HepG2 (cell line): ENCODE measurements at regions not wholly inside any gene's neighbourhood (a gene's known extent, or its start where the extent isn't known, plus 50 kb on each side); places are given as distances from the start of the nearest gene placed in this dataset.
A peak's percentile ranks its signal among the peaks of the same experiment; 100 is the strongest.

Experiments used
- ATAC-seq: fragments of 200-7000 bp; cut with Tn5 transposase; 3 replicates; pipeline ENCODE4 v1.9.1; 2020; ENCODE audit warnings: mild to moderate bottlenecking, moderate library complexity
- BruUV-seq: library from RNA; stranded (reverse); fragments of 400-500 nt; replicated peaks from 2 replicates; lab custom pipeline; 2021; lab: Mats Ljungman, UMichigan
- CTCF ChIA-PET: fragments of 300-600 bp; formaldehyde crosslinking; extraction: SDS; loops from one replicate; lab custom pipeline; 2021; ENCODE audit warnings: low total read pairs, inconsistent platforms, low intra/inter-chr PET ratio; lab: Yijun Ruan, JAX
- POLR2A ChIA-PET: fragments of 350-600 bp; sonication (Branson Sonifier 250); formaldehyde crosslinking; loops from one replicate; lab custom pipeline; 2020; ENCODE audit warnings: antibody characterized with exemption, inconsistent platforms; lab: Yijun Ruan, JAX
- DNase-seq: peaks from one replicate; pipeline ENCODE4 v3.0.0-alpha.2; 2015; ENCODE audit warnings: low spot score
- FAIRE-seq: peaks from 3 replicates; lab custom pipeline; 2011; peaks lifted over from hg19 to GRCh38; lab: Jason Lieb, UNC
- H2AFZ ChIP-seq: one replicate; pipeline ENCODE4 v1.6.1; 2011; ENCODE audit warnings: low read length, inconsistent platforms
- H3K27ac ChIP-seq: fragments of 300-600 bp; 3 replicates; pipeline ENCODE4 v1.8.0; 2011; ENCODE audit warnings: mixed run types, mild to moderate bottlenecking, mixed read lengths, low read length, inconsistent platforms; ENCODE audit not compliant: insufficient read depth; ENCODE audit errors: extremely low read length
- H3K27me3 ChIP-seq, 2 experiments: fragments of 200-600 bp in 1 of 2; 2 replicates in 1 of 2; 3 replicates in 1 of 2; pipeline versions ENCODE4 v1.6.0 to v1.8.0; 2011; ENCODE audit warnings: low read length in 2 of 2, mild to moderate bottlenecking in 2 of 2, moderate library complexity in 2 of 2, inconsistent platforms in 1 of 2; ENCODE audit not compliant: insufficient read depth in 2 of 2, control insufficient read depth in 1 of 2
- H3K36me3 ChIP-seq, 2 experiments: fragments of 200-600 bp in 1 of 2; replicated peaks in 1 of 2; 2 replicates in 1 of 2; 3 replicates in 1 of 2; pipeline versions ENCODE4 v1.5.1 to v1.8.0; 2011; ENCODE audit warnings: low read length in 2 of 2, inconsistent platforms in 1 of 2; ENCODE audit not compliant: insufficient read depth in 2 of 2, control insufficient read depth in 1 of 2
- H3K4me1 ChIP-seq: 2 replicates; pipeline ENCODE4 v1.5.1; 2012; ENCODE audit warnings: low read length, inconsistent platforms; ENCODE audit not compliant: insufficient read depth
- H3K4me2 ChIP-seq: 2 replicates; pipeline ENCODE4 v1.6.0; 2011; ENCODE audit warnings: low read depth, low read length, inconsistent platforms
- H3K4me3 ChIP-seq, 3 experiments: fragments of 200-600 bp in 1 of 3; sonication (generic), shearing (Covaris generic) in 1 of 3; replicated peaks in 1 of 3; 2 replicates each; pipeline ENCODE4 v1.5.1; 2011 to 2016; ENCODE audit warnings: low read length in 3 of 3, inconsistent platforms in 2 of 3, low read depth in 2 of 3, mild to moderate bottlenecking in 2 of 3, control low read depth in 1 of 3, mixed read lengths in 1 of 3; ENCODE audit not compliant: insufficient read depth in 1 of 3
- H3K79me2 ChIP-seq: one replicate; pipeline ENCODE4 v1.6.1; 2011; ENCODE audit warnings: low read length, inconsistent platforms; ENCODE audit not compliant: insufficient read depth
- H3K9ac ChIP-seq: 2 replicates; pipeline ENCODE4 v1.6.0; 2011; ENCODE audit warnings: mild to moderate bottlenecking, low read depth, low read length, inconsistent platforms; ENCODE audit not compliant: insufficient read depth
- H3K9me3 ChIP-seq: 2 replicates; pipeline ENCODE4 v1.5.1; 2012; ENCODE audit warnings: mild to moderate bottlenecking, low read length
- H4K20me1 ChIP-seq: 2 replicates; pipeline ENCODE4 v1.6.0; 2011; ENCODE audit warnings: inconsistent platforms, mild to moderate bottlenecking, low read length, moderate library complexity; ENCODE audit not compliant: insufficient read depth
- BCL6 ChIP-seq: IDR thresholded peaks from 2 replicates; pipeline ENCODE4 v1.6.1; 2016; ENCODE audit warnings: missing genetic modification reagents, missing compliant biosample characterization
- CCAR2 ChIP-seq: fragments of 200-400 bp; formaldehyde crosslinking; optimal IDR thresholded peaks from 2 replicates; pipeline ENCODE3; 2018; ENCODE audit warnings: low read depth, mild to moderate bottlenecking, low read length, moderate library complexity
- EP300 ChIP-seq, 3 experiments: sonication (generic) in 1 of 3; formaldehyde crosslinking in 1 of 3; IDR thresholded peaks; 2 replicates each; pipeline versions ENCODE4 v1.5.1 to v1.6.1; 2011 to 2020; ENCODE audit warnings: low read depth in 2 of 3, low read length in 2 of 3, borderline replicate concordance in 1 of 3, improper control_type of control experiment in 1 of 3, mild to moderate bottlenecking in 1 of 3, missing genetic modification reagents in 1 of 3, moderate library complexity in 1 of 3
- KLF12 ChIP-seq: sonication (generic); formaldehyde crosslinking; IDR thresholded peaks from 2 replicates; pipeline ENCODE4 v1.4.0; 2020; ENCODE audit warnings: missing genetic modification reagents, borderline replicate concordance
- PHF20 ChIP-seq: sonication (generic); formaldehyde crosslinking; IDR thresholded peaks from 2 replicates; pipeline ENCODE4 v1.5.0; 2020; ENCODE audit warnings: mild to moderate bottlenecking, missing genetic modification reagents
- TCF7L2 ChIP-seq: IDR thresholded peaks from 2 replicates; pipeline ENCODE4 v1.6.1; 2011; ENCODE audit warnings: mild to moderate bottlenecking, low read depth, low read length, moderate library complexity
- ZNF264 ChIP-seq: sonication (generic); formaldehyde crosslinking; IDR thresholded peaks from 2 replicates; pipeline ENCODE4 v1.4.0; 2020; ENCODE audit warnings: missing genetic modification reagents
- ZNF292 ChIP-seq: sonication (generic); formaldehyde crosslinking; IDR thresholded peaks from 2 replicates; pipeline ENCODE4 v1.8.1; 2022; ENCODE audit warnings: mild to moderate bottlenecking, low read depth, missing genetic modification reagents, borderline replicate concordance
- ZNF333 ChIP-seq: sonication (generic); formaldehyde crosslinking; IDR thresholded peaks from 2 replicates; pipeline ENCODE4 v1.4.0; 2020; ENCODE audit warnings: mild to moderate bottlenecking, missing genetic modification reagents, borderline replicate concordance
- ZNF343 ChIP-seq: sonication (generic); formaldehyde crosslinking; IDR thresholded peaks from 2 replicates; pipeline ENCODE4 v1.4.0; 2020; ENCODE audit warnings: mild to moderate bottlenecking, missing genetic modification reagents
- WGBS: methylation state at CpG from one replicate; pipeline ENCODE4 v1.1.6; 2017; ENCODE audit warnings: low lambda C conversion rate; 5-methylcytosine and 5-hydroxymethylcytosine counted together
- in situ Hi-C: cut with HindIII; loops from 2 replicates; pipeline ENCODE4 v1.10.0; 2017; ENCODE audit warnings: low pct_unique_long_range_greater_than_20kb; ENCODE audit not compliant: extremely low pct_ligation_motif_present
- intact Hi-C: fragments of 100-400 bp; cut with micrococcal nuclease; formaldehyde crosslinking; loops from one replicate; pipeline ENCODE4 v1.10.0; 2022; ENCODE audit not compliant: unreplicated experiment
- TF ChIP-seq, protein P1 (sequence below): sonication (generic); formaldehyde crosslinking; IDR thresholded peaks from 2 replicates; pipeline ENCODE4 v1.5.0; 2020; ENCODE audit warnings: missing genetic modification reagents, mild to moderate bottlenecking, borderline replicate concordance
- TF ChIP-seq, protein P2 (sequence below): IDR thresholded peaks from 2 replicates; pipeline ENCODE4 v1.6.1; 2016
- TF ChIP-seq, protein P3 (sequence below): sonication (generic); formaldehyde crosslinking; IDR thresholded peaks from 2 replicates; pipeline ENCODE4 v1.5.0; 2020; ENCODE audit warnings: mild to moderate bottlenecking, missing genetic modification reagents

DNA sequence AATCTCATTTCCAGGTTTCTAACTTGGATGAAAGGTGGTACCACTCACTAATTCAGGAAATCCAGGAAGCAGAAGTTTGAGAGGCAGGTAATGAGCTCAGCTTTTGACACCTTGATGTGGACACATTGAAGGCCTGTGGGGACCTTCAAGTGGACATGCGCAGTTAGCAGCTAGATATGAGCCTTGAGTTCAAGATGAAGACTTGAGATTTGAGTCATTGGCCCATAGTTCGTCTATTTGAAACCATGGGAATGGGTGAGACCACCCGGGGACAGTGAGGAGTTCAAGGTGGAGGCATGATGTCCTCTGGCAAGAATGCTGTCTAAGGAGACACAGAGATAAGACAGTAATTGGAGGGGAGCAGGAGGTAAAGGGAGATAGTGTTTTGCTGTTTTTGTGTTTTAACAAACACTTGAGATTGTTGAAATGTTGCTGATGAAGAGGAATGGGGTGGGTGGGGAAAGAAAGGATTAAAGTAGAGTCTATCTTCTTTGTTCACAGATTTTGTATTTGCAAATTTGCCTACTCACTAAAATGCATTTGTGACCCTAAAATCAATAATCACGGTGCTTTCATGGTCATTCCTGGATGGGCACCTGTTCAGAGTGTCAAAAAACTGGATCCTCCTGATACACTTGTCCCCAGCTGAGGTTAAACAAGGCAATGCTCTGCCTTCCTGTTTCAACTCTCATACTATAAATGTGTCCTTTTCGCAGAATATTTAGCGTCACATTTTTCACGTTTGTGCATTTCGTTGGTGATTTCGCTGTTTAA lies 69.5 kb upstream of the PLXNC1 start:
- FAIRE-seq = no peak
- no peak for DNase-seq
- H3K4me3 ChIP-seq = no peak overlapping the region
- H3K4me2 ChIP-seq = peak overlapping the region; percentile 44; the same call in 1 of the 2 replicates
- peak; percentile 12; the same call in 1 of the 3 replicates for ATAC-seq
- peak overlapping the region; percentile 57 for H3K27ac ChIP-seq
- no peaks in the 10 kb centered on the region for H3K79me2 ChIP-seq
- intact Hi-C loops (loop anchor here (5.0 to 10.0 kb wide), 2 partner anchors 87 to 574 kb away; no protein-coding TSS in a partner anchor), in situ Hi-C loops (no loop called here)
- no peaks in the 10 kb centered on the region for H3K9me3 ChIP-seq
- no peak overlapping the region for H3K9ac ChIP-seq
- H3K36me3 ChIP-seq = no peaks in the 10 kb centered on the region
- CTCF ChIA-PET = no interaction called here
- H3K27me3 ChIP-seq = no peaks in the 10 kb centered on the region
- H4K20me1 ChIP-seq = no peaks in the 10 kb centered on the region
- 73% methylated on average over 9 of the region's 9 CpGs for WGBS
- H3K4me1 ChIP-seq = peaks cover 71% of the 10 kb centered on the region
- no peak overlapping the region for H2AFZ ChIP-seq
- no TSS peak for BruUV-seq
- POLR2A ChIA-PET = interaction anchor here (0.7 kb wide), 1 partner anchor 21 kb away, joined by 3 read pairs; no protein-coding TSS in a partner anchor
- TF ChIP-seq ZNF292 (CRISPR knock-in tag) (no peak), ZNF264 (CRISPR knock-in tag) (no peak), PHF20 (no peak), BCL6 (CRISPR knock-in tag) (peak; percentile 63), CCAR2 (no peak), KLF12 (no peak), ZNF343 (CRISPR knock-in tag) (no peak), ZNF333 (CRISPR knock-in tag) (no peak), EP300 (IDR thresholded peaks at IDR 0.05; ENCODE audit: low read depth in 2 of 2, low read length in 2 of 2) (peak in 1 of 2 experiments; percentile 57; a peak in 1 of 4 replicates), EP300 (CRISPR knock-in tag; IDR thresholded peaks at IDR 0.05; ENCODE audit: borderline replicate concordance) (no peak), TCF7L2 (peak; percentile 65; the same call in 1 of the 2 replicates)
- TF ChIP-seq, protein P1, sequence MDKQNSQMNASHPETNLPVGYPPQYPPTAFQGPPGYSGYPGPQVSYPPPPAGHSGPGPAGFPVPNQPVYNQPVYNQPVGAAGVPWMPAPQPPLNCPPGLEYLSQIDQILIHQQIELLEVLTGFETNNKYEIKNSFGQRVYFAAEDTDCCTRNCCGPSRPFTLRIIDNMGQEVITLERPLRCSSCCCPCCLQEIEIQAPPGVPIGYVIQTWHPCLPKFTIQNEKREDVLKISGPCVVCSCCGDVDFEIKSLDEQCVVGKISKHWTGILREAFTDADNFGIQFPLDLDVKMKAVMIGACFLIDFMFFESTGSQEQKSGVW = no peak
- TF ChIP-seq, protein P2, sequence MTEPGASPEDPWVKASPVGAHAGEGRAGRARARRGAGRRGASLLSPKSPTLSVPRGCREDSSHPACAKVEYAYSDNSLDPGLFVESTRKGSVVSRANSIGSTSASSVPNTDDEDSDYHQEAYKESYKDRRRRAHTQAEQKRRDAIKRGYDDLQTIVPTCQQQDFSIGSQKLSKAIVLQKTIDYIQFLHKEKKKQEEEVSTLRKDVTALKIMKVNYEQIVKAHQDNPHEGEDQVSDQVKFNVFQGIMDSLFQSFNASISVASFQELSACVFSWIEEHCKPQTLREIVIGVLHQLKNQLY (CRISPR knock-in tag) = no peak
- TF ChIP-seq, protein P3, sequence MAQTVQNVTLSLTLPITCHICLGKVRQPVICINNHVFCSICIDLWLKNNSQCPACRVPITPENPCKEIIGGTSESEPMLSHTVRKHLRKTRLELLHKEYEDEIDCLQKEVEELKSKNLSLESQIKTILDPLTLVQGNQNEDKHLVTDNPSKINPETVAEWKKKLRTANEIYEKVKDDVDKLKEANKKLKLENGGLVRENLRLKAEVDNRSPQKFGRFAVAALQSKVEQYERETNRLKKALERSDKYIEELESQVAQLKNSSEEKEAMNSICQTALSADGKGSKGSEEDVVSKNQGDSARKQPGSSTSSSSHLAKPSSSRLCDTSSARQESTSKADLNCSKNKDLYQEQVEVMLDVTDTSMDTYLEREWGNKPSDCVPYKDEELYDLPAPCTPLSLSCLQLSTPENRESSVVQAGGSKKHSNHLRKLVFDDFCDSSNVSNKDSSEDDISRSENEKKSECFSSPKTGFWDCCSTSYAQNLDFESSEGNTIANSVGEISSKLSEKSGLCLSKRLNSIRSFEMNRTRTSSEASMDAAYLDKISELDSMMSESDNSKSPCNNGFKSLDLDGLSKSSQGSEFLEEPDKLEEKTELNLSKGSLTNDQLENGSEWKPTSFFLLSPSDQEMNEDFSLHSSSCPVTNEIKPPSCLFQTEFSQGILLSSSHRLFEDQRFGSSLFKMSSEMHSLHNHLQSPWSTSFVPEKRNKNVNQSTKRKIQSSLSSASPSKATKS (CRISPR knock-in tag) = no peak
